Lower leg skin (tissue), 4 donors: ENCODE measurements at regions not wholly inside any gene's neighbourhood (a gene's known extent, or its start where the extent isn't known, plus 50 kb on each side); places are given as distances from the start of the nearest gene placed in this dataset.

ENCODE experiments used
- DNase-seq, 2 donors: peaks; one replicate each; pipeline ENCODE4 v3.0.0-alpha.2; 2019; ENCODE audit warnings: low spot score in 2 of 2
- H3K4me3 ChIP-seq: fragments of 200-600 bp; sonication (generic); 2 replicates; pipeline ENCODE4 v1.5.1; 2017; ENCODE audit warnings: mild to moderate bottlenecking, low read depth; ENCODE audit not compliant: poor library complexity, severe bottlenecking
- POLR2A ChIP-seq, 2 donors: fragments of 450-650 bp; IDR thresholded peaks; one replicate each; pipeline ENCODE4 v1.6.1; 2016 to 2017; ENCODE audit warnings: antibody characterized with exemption in 2 of 2, mild to moderate bottlenecking in 1 of 2, moderate library complexity in 1 of 2
- WGBS, 2 donors: methylation state at CpG; one replicate each; pipeline ENCODE4 v1.1.5; 2018; 5-methylcytosine and 5-hydroxymethylcytosine counted together
- intact Hi-C: fragments of 100-400 bp; cut with DNase I; formaldehyde crosslinking; loops from one replicate; pipeline ENCODE4 v1.15.0; 2023; ENCODE audit warnings: low total_unique reads
- TF ChIP-seq, protein P1 (sequence below), 3 donors: fragments of 450-650 bp; IDR thresholded peaks; one replicate each; pipeline ENCODE4 v1.5.1; 2016; ENCODE audit warnings: antibody characterized with exemption in 3 of 3, mild to moderate bottlenecking in 3 of 3, moderate library complexity in 2 of 3

DNA sequence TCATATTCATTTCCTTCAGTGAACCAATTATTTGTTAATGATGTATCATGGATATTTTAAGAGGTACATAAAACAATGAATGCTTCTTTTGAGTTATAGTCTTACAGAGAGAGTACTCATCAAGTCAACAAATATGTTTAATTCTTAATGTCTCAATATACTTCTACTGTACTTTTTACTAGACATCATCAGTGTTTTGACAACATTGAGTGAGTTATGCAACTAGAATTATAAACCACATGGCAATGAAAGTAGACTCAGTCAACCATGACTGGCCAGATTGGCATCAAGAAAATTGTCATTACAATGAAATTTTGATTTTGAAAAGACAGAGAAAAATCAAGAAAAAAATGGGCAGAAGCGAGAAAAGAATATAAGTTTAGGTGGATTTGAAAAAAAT, 1248.1 kb upstream of the CDH18 start:
- DNase-seq, result no peak
- no peak overlapping the region for H3K4me3 ChIP-seq
- intact Hi-C loops, result no loop called here
- no peak for TF ChIP-seq POLR2A (IDR thresholded peaks at IDR 0.05)
- TF ChIP-seq, protein P1, sequence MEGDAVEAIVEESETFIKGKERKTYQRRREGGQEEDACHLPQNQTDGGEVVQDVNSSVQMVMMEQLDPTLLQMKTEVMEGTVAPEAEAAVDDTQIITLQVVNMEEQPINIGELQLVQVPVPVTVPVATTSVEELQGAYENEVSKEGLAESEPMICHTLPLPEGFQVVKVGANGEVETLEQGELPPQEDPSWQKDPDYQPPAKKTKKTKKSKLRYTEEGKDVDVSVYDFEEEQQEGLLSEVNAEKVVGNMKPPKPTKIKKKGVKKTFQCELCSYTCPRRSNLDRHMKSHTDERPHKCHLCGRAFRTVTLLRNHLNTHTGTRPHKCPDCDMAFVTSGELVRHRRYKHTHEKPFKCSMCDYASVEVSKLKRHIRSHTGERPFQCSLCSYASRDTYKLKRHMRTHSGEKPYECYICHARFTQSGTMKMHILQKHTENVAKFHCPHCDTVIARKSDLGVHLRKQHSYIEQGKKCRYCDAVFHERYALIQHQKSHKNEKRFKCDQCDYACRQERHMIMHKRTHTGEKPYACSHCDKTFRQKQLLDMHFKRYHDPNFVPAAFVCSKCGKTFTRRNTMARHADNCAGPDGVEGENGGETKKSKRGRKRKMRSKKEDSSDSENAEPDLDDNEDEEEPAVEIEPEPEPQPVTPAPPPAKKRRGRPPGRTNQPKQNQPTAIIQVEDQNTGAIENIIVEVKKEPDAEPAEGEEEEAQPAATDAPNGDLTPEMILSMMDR (IDR thresholded peaks at IDR 0.05), result no peak
- WGBS, 2 donors, result 87 to 91% methylated on average over 1 of the region's 1 CpG

DNA sequence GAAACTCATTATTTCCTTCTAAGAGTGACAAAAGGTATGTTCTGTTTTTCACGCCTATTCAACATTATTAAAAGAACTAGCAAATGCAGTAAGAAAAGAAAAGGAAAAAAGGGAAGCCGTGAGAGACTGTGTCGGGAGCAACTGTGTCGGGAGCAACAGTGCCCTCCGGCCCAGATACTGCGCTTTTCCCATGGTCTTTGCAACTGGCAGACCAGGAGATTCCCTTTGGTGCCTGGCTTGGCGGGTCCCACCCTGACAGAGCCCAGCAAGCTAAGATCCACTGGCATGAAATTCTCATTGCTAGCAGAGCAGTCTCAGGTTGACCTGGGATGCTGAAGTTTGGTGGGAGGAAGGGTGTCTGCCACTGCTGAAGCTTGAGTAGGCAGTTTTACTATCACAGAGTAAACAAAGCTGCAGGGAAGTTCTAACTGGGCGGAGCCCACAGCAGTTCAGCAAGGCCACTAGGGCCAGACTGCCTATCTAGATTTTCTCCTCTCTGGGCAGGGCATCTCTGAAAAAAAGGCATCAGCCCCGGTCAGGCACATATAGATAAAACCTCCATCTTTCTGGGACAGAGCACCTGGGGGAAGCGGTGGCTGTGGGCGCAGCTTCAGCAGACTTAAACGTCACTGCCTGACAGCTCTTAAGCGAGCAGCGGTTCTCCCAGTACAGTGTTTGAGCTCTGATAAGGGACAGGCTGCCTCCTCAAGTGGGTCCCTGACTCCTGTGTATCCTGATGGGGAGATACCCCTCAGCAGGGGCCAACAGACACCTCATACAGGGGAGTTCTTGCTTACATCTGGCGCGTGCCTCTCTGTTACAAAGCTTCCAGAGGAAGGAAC, 1237.4 kb upstream of the CDH18 start:
- H3K4me3 ChIP-seq, result no peak overlapping the region
- intact Hi-C loops, result no loop called here
- 90 to 94% methylated on average over 13 to 16 of the region's 16 CpGs for WGBS, 2 donors
- no peak for DNase-seq
- TF ChIP-seq, protein P1 (IDR thresholded peaks at IDR 0.05), result no peak
- TF ChIP-seq POLR2A (IDR thresholded peaks at IDR 0.05), result no peak

DNA sequence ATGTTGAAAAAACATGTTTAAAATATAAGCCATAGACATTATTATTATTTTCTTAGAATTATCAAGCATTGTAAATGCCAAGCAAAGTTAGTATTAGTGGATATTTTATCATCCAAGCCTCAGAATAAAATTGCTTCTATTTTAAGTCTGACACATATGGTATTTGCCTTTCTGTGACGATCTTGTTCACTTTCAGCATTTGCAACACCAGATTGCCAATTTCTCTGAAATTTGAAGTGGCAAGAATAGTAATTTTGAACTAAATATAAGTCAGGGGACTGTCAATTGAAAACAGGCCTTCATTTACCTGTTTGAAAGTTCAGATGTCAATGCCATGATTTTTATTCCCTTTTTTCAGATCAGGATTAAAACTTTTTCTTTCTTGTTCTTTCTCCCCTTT, 1233.6 kb upstream of the CDH18 start:
- TF ChIP-seq, protein P1 (IDR thresholded peaks at IDR 0.05), result no peak
- TF ChIP-seq POLR2A (IDR thresholded peaks at IDR 0.05), result no peak
- WGBS, 2 donors, result 42 to 62% methylated on average over 1 of the region's 1 CpG
- no peak for DNase-seq
- no peak overlapping the region for H3K4me3 ChIP-seq
- intact Hi-C loops, result no loop called here

DNA sequence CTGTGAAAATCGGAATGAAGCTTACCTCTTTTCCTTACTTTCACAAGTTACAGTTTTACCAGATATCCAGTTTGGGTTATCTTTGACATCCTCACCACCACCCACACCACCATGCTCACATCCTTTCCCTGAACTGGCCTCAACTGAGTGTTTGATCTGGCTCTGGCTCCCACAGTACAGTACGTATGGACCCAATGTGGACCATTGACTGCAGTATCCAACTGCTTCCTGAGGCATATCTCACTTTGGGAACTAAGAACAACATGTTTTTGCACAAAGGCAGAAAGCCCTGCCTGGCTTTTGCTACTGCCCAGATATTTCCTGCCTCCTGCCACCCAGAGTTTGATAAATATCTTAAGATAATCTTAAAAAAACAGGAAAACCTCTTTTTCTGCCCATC, 1232.0 kb upstream of the CDH18 start:
- WGBS, 2 donors, result 48 to 66% methylated on average over 2 of the region's 2 CpGs
- TF ChIP-seq POLR2A (IDR thresholded peaks at IDR 0.05), result no peak
- TF ChIP-seq, protein P1 (IDR thresholded peaks at IDR 0.05), result no peak
- no peak overlapping the region for H3K4me3 ChIP-seq
- DNase-seq, result no peak
- intact Hi-C loops, result no loop called here

DNA sequence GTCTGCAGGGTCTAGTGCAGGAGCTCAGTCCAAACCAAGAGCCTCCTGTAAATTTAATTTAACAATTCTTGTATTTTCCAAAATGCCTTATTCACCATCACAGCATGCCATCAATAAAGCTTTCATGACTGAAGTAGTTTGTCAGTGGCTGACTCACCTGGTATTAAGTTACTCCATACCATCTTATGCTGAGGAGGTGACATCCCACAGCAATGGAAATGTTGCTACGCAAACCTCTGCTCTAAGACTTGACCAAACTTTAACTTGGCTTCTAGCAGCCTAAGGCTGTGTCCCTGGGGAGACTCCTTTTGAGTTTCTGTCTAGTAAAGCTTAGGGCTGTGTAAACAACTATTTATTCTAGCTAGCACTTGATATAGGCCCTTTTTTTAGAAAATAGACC, 1231.3 kb upstream of the CDH18 start:
- no peak for TF ChIP-seq POLR2A (IDR thresholded peaks at IDR 0.05)
- TF ChIP-seq, protein P1 (IDR thresholded peaks at IDR 0.05), result no peak
- no peak for DNase-seq
- intact Hi-C loops, result no loop called here
- 95% methylated on average over 1 of the region's 1 CpG for WGBS, 2 donors
- H3K4me3 ChIP-seq, result no peak overlapping the region

DNA sequence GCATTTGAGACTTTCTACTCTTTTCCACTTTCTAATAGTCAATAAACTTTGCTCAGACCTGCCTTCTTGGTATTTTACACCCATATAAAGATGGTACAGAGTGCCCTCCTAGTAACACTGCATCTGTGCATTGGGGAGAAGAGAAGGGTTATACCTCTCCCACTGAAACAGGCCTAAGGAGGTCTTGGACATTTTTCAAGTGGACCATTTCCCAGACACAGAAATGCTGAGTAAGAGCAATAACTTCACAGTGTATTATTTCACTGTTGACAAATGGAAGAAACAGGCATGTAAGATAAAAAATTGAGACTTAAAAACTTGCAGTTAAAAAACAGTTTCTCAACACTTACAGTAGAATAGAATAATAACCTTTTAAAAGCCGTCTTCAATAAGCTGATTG, 1224.0 kb upstream of the CDH18 start:
- H3K4me3 ChIP-seq, result no peak overlapping the region
- DNase-seq, result no peak
- intact Hi-C loops, result no loop called here
- TF ChIP-seq, protein P1 (IDR thresholded peaks at IDR 0.05), result no peak
- WGBS, 2 donors, result 84 to 92% methylated on average over 1 of the region's 1 CpG
